BJ (cell line): ENCODE measurements at regions not wholly inside any gene's neighbourhood (a gene's known extent, or its start where the extent isn't known, plus 50 kb on each side); places are given as distances from the start of the nearest gene placed in this dataset.
"Not testable (repeated sequence)": the region's sequence is repeated elsewhere in the genome, so short reads cannot be mapped to it uniquely, and the experiment has no call there.

Source experiments
- CTCF ChIA-PET: fragments of 350-600 bp; formaldehyde crosslinking; extraction: SDS; loops from one replicate; lab custom pipeline; 2021; ENCODE audit warnings: antibody characterized with exemption, inconsistent platforms; lab: Yijun Ruan, JAX
- POLR2A ChIA-PET: fragments of 300-600 bp; sonication (Branson Sonifier 250); formaldehyde crosslinking; extraction: SDS; loops from one replicate; lab custom pipeline; 2021; ENCODE audit warnings: antibody characterized with exemption; lab: Charles Lee
- DNase-seq: peaks from one replicate; pipeline ENCODE4 v3.0.0-alpha.2; 2011; ENCODE audit warnings: low read depth
- H3K27me3 ChIP-seq: 2 replicates; pipeline ENCODE4 v1.6.0; 2011; ENCODE audit warnings: low read length; ENCODE audit not compliant: control insufficient read depth, insufficient read depth
- H3K36me3 ChIP-seq: 2 replicates; pipeline ENCODE4 v1.5.1; 2011; ENCODE audit warnings: low read length; ENCODE audit not compliant: control insufficient read depth, insufficient read depth
- H3K4me3 ChIP-seq: 2 replicates; pipeline ENCODE4 v1.5.1; 2011; ENCODE audit warnings: low read depth, mild to moderate bottlenecking, control low read depth, low read length
- TF ChIP-seq, protein P1 (sequence below): IDR thresholded peaks from 2 replicates; pipeline ENCODE4 v1.5.1; 2011; ENCODE audit warnings: low read depth, mild to moderate bottlenecking, control low read depth, inconsistent platforms, low read length, moderate library complexity; ENCODE audit not compliant: insufficient read depth

DNA sequence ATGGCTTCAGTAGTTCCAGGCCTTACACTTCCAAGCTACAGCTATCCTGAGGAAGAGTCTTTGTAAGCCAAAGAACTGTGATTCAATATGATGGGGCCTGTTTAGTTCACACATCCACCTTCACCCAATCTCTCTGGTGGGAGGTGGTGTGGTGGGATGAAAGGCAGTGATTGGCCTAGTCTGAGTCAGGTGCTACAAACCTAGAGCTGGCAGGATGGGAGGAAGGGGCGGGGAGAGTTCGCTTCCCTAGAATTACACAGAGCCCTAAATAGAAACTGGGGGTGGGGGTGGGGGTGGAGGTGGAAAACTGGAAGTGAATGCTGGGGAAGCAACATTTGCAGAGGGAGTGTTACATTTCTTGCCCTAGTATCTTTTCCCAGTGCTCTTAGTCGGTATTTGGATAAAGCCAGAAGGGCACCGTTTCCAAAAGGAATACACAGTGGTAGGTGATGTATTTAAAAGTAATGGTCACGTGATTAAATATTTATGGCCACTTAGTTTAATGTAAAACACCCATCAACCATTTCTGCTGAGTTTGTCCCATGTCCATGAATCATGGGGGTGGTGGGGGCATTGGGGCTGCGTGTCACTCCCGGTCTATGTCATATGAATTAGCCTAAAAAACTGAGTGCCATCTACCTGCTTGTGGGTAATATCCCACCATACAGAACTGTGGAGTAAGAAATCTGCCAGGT lies 247.6 kb upstream of the PROK2 start:
- Histone ChIP-seq H3K4me3 (no peak overlapping the region), H3K36me3 (no peaks in the 10 kb centered on the region), H3K27me3 (no peaks in the 10 kb centered on the region)
- DNase-seq, result no peak
- POLR2A ChIA-PET, result no interaction called here
- CTCF ChIA-PET, result interaction anchor here (1.2 kb wide), 1 partner anchor 77 kb away, joined by 3 read pairs; no protein-coding TSS in a partner anchor
- TF ChIP-seq, protein P1, sequence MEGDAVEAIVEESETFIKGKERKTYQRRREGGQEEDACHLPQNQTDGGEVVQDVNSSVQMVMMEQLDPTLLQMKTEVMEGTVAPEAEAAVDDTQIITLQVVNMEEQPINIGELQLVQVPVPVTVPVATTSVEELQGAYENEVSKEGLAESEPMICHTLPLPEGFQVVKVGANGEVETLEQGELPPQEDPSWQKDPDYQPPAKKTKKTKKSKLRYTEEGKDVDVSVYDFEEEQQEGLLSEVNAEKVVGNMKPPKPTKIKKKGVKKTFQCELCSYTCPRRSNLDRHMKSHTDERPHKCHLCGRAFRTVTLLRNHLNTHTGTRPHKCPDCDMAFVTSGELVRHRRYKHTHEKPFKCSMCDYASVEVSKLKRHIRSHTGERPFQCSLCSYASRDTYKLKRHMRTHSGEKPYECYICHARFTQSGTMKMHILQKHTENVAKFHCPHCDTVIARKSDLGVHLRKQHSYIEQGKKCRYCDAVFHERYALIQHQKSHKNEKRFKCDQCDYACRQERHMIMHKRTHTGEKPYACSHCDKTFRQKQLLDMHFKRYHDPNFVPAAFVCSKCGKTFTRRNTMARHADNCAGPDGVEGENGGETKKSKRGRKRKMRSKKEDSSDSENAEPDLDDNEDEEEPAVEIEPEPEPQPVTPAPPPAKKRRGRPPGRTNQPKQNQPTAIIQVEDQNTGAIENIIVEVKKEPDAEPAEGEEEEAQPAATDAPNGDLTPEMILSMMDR, result no peak

DNA sequence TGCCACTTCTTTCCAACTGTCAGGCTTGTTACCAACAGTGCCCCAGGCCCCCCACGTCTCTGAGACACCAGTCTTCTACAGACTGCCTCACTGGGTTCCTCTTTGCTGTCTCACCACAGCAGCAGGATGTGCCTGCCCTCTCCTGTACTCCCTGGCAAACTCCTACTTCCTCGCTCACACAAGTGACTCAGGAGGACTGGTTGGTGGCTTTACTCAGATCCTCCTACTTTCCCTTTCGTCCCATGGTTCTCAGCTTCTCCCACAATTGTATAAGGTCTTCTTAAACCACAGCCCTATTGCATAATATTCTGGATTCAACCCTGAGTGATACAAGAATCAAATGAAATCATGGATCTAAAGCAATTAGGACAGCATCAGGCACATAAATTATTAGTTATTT lies 246.6 kb upstream of the PROK2 start:
- no peak for DNase-seq
- no peaks in the 10 kb centered on the region for H3K36me3 ChIP-seq
- no peaks in the 10 kb centered on the region for H3K27me3 ChIP-seq
- TF ChIP-seq, protein P1, result no peak
- no peak overlapping the region for H3K4me3 ChIP-seq
- ChIA-PET POLR2A (interaction anchor here (0.6 kb wide), 1 partner anchor 47 kb away, joined by 5 read pairs; no protein-coding TSS in a partner anchor), CTCF (interaction anchor here (0.6 to 1.2 kb wide), 3 partner anchors 14 to 820 kb away, joined by 3 read pairs; no protein-coding TSS in a partner anchor)

DNA sequence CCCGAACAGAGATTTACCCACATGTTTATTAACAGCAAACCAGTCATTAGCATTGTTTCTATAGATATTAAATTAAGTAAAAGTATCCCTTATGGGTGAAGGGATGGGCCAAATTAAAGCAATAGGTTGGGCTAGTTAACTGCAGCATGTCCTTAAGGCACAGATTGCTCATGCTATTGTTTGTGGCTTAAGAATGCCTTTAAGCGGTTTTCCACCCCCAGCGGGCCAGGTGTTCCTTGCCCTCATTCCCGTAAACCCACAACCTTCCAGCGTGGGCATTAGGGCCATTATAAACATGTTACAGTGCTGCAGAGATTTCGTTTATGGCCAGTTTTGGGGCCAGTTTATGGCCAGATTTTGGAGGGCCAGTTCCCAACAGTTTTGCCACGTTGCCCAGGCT lies 245.3 kb upstream of the PROK2 start:
- H3K27me3 ChIP-seq, DNase-seq, H3K4me3 ChIP-seq, H3K36me3 ChIP-seq, POLR2A ChIA-PET, CTCF ChIA-PET: not testable (repeated sequence)

DNA sequence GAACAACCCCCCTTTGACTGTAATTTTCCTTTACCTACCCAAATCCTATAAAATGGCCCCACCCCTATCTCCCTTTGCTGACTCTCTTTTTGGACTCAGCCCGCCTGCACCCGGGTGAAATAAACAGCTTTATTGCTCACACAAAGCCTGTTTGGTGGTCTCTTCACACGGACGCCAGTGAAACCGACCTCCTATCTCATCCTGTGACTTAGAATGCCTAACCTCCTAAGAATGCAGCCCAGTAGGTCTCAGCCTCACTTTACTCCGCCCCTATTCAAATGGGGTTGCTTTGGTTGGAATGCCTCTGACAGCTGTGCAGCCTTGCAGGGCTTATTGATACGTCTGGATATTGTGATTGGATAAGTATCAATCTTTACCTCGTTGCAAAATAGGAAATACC lies 243.8 kb upstream of the PROK2 start:
- DNase-seq, H3K27me3 ChIP-seq, CTCF ChIA-PET, POLR2A ChIA-PET, H3K4me3 ChIP-seq, H3K36me3 ChIP-seq: not testable (repeated sequence)

DNA sequence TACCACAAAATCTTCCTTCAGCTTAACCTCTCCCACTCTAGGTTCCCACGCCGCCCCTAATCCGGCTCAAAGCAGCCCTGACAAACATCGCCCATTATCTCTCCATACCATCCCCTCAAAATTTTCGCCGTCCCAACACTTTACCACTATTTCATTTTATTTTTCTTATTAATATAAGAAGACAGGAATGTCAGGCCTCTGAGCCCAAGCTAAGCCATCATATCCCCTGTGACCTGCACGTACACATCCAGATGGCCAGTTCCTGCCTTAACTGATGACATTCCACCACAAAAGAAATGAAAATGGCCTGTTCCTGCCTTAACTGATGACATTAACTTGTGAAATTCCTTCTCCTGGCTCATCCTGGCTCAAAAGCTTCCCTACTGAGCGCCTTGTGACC lies 243.4 kb upstream of the PROK2 start:
- H3K27me3 ChIP-seq, DNase-seq, CTCF ChIA-PET, POLR2A ChIA-PET, H3K4me3 ChIP-seq, H3K36me3 ChIP-seq: not testable (repeated sequence)

DNA sequence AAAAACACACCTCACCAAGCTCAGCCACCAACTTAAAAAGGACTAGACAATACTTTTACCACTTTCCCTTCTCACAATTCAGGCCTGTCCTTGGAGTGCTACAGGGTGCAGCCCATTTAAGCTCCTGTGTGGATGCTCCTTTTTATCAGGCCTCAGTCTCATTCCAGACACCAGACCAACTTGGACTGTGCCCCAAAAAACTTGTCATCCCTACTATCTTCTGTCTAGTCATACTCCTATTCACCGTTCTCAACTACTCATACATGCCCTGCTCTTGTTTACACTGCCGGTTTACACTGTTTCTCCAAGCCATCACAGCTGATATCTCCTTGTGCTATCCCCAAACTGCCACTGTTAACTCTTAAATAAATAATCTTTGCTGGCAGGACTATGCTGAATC lies 242.8 kb upstream of the PROK2 start:
- POLR2A ChIA-PET, DNase-seq, H3K4me3 ChIP-seq, H3K27me3 ChIP-seq, CTCF ChIA-PET, H3K36me3 ChIP-seq: not testable (repeated sequence)

DNA sequence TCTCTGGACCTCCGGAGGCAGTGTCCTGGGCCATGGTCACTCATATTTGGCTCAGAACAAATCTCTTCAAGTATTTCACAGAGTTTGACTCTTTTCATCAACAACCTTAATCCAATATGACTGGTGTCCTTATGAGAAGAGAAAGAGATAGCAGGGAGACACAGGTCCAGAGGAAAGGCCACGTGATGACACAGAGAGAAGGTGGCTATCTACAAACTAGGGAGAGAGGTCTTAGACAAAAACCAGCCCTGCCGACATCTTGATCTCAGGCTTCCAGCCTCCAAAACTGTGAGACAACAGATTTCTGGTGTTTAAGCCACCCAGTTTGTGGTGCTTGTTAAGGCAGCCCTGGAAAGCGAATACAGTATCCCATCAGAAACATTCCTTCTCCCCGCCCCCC lies 237.1 kb upstream of the PROK2 start:
- CTCF ChIA-PET, result no interaction called here
- DNase-seq, result no peak
- H3K27me3 ChIP-seq, result no peaks in the 10 kb centered on the region
- POLR2A ChIA-PET, result no interaction called here
- TF ChIP-seq, protein P1, result no peak
- no peak overlapping the region for H3K4me3 ChIP-seq
- no peaks in the 10 kb centered on the region for H3K36me3 ChIP-seq
